NCI-H146 (cell line): ENCODE measurements at regions not wholly inside any gene's neighbourhood (a gene's known extent, or its start where the extent isn't known, plus 50 kb on each side); places are given as distances from the start of the nearest gene placed in this dataset.
"Not testable (repeated sequence)": the region's sequence is repeated elsewhere in the genome, so short reads cannot be mapped to it uniquely, and the experiment has no call there.

ENCODE experiments used
- DNase-seq: peaks from one replicate; lab custom pipeline; 2025; lab: John Stamatoyannopoulos, UW

DNA sequence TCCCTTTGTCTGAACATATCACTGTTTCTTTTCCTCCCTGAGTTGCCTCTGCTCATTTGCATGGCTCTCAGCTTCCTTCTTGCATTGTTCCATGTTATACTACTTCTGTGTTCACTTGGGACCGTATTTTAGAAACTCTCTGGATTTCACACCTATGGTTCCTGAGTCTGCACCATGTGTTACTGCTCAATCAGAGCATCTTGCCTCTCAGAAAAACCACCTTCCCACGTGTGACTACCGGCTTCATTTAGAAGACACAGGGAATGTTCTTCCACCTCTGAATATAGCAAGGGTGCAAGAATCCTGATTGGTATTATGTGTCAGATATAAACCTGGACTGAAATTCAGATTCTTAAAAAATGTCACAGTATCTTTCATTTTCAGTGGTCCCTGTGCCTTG lies 731.2 kb downstream of the TDRD15 start:
- DNase-seq = no peak

DNA sequence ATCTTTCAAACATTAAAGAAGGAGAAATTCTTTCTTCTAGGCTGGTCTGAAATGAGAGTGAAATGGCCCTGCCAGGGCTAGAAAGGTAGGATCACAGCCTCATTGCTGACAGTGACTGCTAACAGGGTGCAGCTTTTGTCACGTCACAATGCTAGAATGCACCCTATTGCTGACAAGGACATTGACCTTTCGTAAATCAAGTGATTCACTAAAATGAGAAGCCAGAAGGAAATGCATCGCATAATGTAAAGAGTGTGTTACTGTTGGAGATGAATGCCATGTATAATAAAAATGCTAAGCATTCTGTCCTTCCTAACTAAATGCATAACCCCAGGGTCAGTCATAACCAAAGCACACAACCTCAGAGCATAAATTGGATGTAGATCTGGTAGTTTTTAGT lies 732.9 kb downstream of the TDRD15 start:
- DNase-seq = no peak

DNA sequence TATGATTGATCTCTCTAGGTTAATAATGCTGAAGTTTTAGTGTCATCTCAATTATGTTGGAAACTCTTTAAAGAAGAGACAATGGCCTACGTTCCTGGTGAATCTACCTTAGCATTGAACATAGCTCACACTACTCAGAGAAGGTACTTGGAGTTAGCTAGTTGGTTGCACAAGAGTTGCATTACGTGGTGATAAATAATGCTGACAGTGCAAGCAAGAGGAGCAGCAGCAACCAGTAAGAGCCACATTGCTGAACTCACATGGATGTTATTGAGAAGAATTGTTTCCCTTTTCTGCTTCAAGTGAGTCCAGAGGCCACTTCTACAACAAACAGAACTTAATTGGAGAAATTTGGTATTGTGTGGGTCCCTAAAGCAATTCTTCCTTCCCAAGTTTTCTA lies 737.1 kb downstream of the TDRD15 start:
- no peak for DNase-seq

DNA sequence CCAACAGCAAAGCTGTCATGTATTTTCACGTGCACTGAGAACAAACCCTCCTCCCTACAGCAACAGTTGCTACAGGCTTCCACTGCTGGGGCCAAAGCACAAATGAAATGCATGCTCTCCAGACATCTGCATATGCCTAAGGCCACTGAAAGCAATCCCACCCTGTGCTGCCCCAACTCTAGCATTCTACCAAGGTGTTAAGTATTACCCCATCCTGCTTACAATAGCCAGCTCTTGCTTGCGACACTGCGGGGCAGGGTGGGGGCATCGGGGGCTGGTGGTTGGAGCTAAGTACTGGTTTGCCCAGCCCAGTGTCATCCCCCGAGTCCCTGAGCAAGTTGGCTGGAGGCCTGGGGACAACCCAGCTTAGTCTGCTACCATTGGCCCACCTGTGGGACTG lies 742.5 kb downstream of the TDRD15 start:
- DNase-seq = no peak

DNA sequence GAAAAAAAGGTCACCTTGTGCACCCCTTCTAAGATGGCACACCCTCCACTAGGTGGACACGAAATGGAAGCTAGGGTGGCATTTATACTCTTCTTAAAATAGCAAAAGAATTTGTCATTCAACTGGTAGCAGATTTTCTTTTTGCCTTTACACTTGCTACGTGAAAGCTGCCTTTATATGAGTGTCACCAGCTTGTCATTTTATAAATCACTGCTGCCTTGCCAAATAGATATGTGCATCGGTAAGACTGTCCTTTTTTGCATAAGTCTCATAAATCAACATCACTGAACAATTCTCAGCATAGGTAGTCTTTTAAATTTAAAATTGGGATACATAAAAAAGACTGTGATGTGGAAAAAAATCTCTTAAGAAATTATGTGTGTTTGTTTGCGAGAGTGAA lies 764.1 kb downstream of the TDRD15 start:
- no peak for DNase-seq

DNA sequence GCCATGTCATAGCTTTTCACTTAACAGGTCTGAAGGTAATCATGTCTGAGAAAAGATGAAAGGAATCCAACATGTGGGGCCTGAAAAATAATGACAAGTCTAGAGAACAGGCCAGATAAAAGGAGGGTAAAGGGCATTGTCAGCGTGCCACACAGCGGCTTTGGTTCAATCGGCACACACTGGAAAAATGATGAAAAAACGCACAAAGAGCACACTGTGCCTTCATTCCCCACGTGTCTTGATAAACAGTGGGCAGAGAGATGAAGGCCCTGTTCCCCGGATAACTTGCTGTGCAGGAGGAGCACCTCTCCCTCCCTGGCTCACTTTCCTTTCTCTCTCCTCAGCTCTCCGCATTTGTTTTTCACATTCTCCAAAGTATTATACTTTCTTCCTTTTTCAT lies 766.3 kb downstream of the TDRD15 start:
- DNase-seq = no peak

DNA sequence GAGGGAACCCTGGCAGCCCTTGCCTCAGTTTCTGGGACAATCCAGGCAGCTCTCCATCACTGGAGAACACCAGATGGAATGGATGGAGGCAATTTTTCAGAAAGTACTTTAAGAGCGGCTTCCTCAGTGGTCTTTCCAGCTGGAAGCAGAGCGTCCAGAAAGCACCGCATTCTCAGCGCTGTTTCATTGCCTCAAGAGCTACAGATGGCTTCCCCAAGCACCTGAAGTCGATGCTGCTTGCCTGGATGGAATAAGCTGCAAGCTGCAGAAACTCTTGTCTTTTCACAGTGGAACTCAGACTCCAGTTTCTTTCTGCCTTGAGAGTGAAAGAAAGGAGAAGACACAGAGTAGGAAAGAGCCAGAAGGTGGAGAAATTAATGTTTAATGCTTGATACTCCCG lies 766.9 kb downstream of the TDRD15 start:
- DNase-seq = no peak

DNA sequence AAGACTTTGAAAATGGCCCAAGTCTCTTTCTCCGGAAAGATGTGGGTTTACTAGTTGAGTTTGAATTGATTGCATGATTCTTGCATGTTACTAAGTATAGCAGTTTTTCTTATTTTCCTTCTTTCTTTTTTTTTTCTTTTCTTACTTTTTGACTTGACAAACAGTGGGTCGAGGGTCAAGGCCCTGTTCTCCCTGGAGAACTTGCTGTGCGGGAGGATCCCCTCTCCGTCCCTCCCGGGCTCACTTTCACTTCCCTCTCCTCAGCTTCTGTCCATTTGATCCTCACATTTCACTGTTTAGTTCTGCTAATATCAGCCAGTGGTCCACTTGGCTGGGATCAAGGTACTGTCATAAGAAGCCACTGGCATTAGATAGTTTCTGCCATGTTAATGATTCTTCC lies 767.4 kb downstream of the TDRD15 start:
- DNase-seq = no peak

DNA sequence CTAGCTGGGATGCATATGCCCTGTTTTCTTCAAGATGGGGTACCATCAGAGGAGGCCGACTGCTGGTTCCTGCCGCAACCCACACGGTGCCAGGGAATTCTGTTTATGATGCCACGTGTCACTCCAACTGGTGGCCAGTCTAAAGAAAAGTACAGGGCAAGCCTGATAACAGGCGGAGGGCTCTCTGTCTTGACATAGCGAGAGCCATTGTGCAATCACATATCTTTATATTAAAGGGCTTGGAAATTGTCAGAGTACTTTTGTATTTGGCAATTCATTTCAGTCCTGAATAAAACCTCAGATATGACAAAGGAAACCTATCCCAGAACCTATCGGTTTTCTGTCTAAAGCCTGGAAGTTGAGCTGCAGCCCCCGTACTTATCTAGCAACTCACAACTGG lies 768.4 kb downstream of the TDRD15 start:
- DNase-seq = no peak

DNA sequence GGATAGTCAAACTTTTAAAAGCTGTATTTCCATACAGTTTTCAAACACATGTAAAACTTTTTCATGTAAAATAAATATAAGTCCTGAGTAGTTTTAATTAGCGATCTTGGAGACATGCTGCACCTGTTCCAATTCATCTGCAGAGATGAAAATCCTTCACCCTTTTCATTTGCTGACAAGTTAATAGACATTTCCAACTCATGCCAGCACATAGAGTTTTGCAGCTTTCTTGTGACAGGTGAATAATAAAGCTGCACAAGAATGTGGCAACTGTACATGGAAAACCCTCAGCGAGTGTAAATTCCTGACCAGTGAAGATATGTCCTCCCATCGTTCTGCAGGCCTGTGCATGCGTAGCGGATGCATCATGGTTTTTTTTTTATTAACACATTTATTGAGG lies 771.4 kb downstream of the TDRD15 start:
- DNase-seq = no peak

DNA sequence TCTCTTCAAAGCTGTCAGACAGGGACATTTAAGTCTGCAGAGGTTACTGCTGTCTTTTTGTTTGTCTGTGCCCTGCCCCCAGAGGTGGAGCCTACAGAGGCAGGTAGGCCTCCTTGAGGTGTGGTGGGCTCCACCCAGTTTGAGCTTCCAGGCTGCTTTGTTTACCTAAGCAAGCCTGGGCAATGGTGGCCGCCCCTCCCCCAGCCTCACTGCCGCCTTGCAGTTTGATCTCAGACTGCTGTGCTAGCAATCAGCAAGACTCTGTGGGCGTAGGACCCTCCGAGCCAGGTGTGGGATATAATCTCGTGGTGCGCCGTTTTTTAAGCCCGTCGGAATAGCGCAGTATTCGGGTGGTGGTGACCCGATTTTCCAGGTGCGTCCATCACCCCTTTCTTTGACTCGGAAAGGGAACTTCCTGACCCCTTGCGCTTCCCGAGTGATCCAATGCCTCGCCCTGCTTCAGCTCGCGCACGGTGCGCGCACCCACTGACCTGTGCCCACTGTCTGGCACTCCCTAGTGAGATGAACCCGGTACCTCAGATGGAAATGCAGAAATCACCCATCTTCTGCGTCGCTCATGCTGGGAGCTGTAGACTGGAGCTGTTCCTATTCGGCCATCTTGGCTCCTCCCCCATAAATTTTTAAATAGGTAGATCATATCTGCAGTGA lies 785.1 kb downstream of the TDRD15 start:
- DNase-seq = not testable (repeated sequence)

DNA sequence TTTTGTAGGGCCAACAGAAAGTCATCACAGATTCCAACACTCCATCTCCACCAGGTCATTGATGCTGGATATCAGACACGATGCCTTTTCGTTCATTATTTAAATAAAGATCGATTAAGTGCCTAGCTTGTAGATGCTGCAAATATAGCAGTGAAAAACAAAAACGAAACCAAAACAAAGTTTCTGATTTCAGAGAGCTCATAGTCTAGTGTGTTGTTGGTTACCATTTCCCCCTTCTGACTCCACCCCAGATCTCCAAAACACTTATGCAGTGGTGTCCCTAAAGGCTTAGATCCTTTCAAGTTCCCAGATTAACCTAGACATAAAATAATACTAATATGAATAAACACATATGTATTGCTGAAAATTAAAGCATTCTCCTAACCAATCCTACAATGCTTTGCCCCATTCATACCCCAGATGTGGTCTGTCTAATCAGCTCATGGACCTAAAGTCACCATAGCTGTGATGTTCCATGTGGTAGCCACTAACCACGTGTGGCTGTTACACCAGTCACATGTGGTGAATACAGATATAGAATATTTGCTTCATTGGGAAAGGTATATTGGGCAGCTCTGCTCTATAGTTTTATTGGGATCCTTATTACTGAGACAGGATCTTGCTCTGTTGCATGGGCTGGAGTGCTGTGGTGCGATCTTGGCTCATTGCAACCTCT lies 787.2 kb downstream of the TDRD15 start:
- DNase-seq = no peak

DNA sequence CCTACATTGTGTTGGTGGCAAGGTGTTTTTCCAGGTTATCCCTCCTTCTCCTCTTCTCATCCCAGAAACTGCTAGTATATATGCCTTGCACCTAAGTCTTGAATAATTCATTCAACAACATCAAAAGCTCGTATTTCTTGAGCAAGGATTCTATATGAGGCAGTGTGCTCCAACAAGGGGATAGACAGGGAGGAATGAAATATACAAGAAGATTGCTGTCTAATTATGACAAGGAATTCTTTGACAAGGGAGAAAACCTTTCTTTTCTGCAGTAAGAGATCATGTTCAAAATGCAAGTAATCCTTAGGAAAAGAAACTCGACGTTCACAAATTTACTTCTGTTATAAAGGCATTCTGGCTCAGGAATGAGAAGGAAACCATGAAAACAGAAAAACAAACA lies 788.6 kb downstream of the TDRD15 start:
- DNase-seq = no peak

DNA sequence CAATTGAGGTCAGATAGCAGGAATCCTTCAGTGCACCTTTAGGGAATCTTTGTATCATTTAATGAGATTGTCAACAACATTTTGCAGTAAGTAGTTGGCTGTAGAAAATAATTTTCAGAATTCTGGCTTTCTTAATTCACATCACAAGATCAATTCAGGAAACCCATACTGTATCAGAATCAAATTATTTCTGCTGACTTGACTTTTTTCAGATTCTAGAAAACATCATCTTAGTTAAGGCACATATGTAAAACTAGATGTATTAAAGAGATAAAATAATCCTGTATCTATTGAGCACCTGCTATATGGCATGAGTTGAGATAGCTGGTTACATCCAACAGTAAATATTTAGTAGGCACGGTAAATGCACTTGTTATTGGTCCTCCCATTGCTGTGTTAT lies 791.4 kb downstream of the TDRD15 start:
- no peak for DNase-seq

DNA sequence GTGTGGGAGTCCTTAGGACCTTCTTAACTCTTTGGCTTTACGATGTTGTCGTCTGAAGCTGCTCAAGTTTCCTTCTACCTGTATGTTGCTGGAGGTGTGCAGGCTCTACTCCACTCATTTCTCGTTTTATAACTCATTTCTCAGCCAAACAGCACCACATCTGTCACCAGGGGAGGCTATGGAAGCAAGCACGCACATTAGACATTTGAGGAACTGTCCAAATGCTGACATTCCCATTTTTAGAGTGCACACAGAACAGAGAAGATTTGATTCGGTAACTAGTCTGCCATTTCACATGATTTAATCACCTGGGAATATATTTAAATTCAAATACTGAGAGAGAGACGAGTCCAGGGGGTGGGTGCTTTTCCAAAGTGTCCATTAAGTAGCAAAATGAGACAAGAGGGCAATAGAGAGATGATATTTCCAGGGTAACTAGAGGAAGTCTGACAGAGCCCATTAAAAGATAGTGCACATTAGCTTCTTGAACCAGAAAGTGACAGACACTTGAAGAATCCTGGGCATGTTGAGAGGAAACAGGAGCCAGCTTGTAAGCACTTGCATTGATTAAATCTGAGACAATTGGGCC lies 793.3 kb downstream of the TDRD15 start:
- DNase-seq = no peak

DNA sequence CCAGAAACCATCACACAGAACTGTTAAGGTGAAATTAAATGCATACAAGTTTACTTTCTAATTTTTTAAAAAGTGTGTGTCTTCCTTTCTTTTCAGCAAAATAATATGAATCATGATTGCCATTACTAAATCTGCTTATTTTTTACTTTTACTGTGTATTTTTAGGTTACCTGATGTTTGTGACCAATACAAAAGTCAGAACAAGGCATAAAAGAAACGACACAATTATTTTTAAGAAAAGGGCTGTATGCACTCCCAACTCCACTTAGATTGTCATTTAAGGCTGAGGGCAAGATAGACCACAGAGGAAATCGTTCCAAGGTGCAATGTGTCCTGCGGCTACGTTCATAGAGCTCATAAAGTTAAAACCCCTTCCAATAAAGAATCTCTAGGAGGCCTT lies 797.0 kb downstream of the TDRD15 start:
- no peak for DNase-seq

DNA sequence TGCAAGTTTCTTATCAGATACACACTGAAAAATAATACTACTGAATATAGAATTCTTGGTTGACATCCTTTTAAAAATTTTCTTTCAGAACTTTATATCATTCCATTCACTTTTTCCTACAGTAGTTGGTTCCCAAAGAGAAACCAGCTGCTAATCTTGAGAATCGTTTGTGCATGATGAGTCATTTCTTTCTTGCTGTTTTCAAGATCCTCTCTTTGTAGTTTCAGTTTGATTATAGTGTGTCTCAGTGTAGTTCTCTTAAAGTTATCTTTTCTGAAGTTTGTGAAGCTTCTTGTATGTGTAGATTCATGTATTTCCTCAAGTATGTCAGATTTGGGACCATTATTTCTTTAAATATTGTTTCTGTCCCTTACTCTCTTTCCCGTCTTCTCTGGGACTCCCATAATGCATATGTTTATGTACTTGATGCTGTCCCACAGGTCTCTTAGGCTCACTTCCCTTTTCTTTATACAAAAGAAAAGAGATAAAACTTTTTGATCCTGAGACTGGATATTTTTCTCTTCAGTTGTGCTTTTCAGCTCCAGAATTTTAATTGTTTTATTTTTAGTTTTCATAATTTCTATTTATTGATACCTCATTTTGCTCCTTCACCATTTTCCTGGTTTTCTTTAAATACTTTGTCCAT lies 801.0 kb downstream of the TDRD15 start:
- DNase-seq = no peak

DNA sequence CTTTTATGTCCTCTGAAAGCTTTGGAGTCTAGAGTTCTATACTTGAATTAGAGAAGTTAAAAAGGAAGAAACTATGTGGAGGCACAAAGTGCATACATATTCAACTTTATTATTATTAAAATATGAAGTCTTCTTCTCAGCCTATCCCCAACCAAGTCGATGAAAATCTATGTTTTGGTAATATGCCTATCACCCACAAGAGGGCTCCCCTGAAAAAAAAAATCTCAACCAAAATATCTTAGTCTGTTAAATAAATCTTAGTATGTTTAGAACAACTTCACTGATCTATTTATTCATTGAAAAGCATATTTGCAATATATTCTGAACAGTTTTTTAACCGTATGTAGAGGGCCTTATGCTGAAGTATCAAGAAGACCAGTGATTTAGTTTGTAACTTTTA lies 804.5 kb downstream of the TDRD15 start:
- no peak for DNase-seq

DNA sequence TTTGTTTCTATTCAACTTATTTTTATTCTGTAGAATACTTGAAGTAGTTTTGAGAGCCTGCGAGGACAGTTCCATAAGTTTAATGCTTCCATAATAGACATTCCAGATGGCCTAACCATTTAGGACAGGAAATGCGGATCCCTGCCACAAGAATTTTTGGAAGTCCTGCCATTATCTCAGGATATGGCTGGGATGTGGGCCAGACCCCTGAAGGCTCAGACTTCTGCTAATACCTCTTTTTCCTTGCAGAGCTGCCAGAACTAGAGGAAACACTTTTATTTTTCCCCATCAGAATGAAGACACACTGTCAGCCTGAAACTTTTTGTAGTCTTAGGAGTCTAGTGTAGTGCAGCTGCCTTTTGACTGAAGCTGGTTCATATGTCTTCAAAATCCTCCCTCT lies 806.5 kb downstream of the TDRD15 start:
- no peak for DNase-seq

DNA sequence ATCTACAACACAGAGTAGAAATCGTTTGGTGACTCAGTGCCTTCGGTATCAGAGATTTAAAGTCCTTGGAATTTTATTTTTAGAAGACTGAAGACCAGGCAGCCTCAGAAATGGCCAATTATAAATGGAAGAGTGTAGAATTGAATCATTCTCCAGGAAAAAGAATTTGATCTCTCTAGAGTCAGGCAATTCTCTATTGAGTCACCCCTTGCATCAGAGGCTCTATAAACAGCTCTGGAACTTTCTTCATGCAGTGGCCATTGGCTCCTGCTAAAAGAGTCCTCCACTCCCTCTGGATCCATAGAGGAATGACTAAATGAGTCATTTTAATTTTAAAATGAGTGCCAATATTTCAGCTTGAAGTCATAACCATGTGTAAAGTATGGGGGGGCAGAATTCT lies 816.2 kb downstream of the TDRD15 start:
- DNase-seq = no peak

DNA sequence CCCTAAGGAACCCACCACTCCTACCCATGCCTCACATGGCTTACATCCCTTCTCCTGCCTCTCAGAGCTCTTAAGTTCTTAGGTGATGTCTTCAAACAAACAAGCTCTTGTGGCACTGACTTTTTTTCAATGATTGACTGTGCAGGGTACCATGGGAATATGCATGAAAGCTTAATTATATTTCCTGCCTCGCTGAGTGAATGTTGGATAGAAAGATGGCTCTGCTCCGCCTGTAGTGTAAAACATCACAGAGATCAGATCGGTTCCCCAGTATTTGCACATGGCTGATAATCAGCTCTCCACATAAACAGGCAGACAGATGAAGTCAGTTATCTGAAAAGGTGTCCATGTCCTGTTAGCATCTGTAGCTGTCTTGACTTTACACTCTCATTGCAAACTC lies 820.8 kb downstream of the TDRD15 start:
- DNase-seq = no peak

DNA sequence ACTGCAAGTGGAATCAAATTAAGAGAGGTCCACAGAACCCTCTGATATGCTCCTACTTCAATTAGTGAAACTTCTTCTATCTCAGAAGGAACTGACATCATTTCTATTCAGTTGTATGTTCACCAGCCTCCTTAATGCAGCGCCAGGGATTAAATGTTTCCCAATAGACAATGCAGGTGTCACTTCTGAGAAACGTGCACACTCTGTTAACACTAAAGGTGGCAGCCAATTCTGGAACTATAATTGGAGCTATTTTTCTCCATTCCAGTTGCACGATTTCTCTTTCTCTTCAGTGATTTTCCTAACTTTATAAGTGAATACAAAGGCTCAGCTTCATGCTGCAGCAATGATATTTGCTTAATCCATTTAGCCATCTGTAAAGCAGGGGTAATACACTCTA lies 821.9 kb downstream of the TDRD15 start:
- no peak for DNase-seq

DNA sequence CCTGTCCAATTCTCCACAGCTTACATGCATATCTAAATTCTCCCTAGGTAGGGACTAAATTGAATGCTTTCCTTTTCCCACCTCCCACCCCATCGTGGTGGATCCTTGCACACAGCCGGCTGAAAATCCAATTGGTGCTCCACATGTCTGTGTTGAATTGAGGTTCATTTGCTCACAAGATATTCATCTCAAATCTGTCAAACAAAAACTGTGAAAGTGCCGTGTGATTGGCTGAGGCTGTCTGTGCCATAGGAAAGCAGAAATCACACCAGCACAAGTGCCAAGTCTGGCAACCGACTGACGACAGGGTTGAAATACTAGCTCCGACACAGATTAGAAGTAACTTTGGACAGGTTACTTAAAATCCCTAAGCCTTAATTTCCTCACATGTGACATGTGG lies 823.3 kb downstream of the TDRD15 start:
- no peak for DNase-seq
